ENCODE measurements at regions not wholly inside any gene's neighbourhood (a gene's known extent, or its start where the extent isn't known, plus 50 kb on each side); places are given as distances from the start of the nearest gene placed in this dataset.

DNA sequence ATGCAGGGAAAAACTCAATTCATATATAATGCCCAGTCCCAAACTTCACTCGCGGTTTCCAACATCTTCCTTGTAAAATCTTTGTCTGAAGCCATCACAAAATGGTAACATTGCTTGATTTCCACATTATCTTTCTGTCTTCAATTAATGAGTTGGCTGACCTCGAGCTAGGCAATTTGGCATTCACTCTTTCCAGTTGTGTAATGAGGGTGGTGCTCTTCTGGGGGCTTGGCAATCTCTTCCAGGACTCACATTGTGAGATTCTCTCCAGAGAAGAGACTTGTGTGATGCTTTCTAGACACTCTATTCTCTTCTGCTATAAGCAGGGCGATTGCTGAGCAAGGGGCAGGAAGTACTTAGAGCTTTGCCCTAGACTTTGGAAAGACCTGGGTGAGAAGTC is 179.5 kb downstream of the JCAD start:
- H3K36me3 Mint-ChIP-seq (ENCODE audit: low read depth), result no peaks in the 10 kb centered on the region
- no peak overlapping the region for H3K4me3 Mint-ChIP-seq
- H3K27me3 Mint-ChIP-seq (ENCODE audit: low read depth), result peaks cover 4% of the 10 kb centered on the region
- no peaks in the 10 kb centered on the region for H3K9me3 Mint-ChIP-seq
- H3K27ac Mint-ChIP-seq, result peak overlapping the region; percentile 92 to 99 (median 96)
- H3K4me1 Mint-ChIP-seq, result peaks cover 70% of the 10 kb centered on the region
- TF ChIP-seq, protein P1, sequence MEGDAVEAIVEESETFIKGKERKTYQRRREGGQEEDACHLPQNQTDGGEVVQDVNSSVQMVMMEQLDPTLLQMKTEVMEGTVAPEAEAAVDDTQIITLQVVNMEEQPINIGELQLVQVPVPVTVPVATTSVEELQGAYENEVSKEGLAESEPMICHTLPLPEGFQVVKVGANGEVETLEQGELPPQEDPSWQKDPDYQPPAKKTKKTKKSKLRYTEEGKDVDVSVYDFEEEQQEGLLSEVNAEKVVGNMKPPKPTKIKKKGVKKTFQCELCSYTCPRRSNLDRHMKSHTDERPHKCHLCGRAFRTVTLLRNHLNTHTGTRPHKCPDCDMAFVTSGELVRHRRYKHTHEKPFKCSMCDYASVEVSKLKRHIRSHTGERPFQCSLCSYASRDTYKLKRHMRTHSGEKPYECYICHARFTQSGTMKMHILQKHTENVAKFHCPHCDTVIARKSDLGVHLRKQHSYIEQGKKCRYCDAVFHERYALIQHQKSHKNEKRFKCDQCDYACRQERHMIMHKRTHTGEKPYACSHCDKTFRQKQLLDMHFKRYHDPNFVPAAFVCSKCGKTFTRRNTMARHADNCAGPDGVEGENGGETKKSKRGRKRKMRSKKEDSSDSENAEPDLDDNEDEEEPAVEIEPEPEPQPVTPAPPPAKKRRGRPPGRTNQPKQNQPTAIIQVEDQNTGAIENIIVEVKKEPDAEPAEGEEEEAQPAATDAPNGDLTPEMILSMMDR (IDR thresholded peaks at IDR 0.05; ENCODE audit: unreplicated experiment in 3 of 3), result no peak

GRCh38 chr10:29878492-29878891 is 180.9 kb downstream of the JCAD start:
- peaks cover 76% of the 10 kb centered on the region for H3K4me1 Mint-ChIP-seq
- H3K36me3 Mint-ChIP-seq (ENCODE audit: low read depth), result no peaks in the 10 kb centered on the region
- no peaks in the 10 kb centered on the region for H3K27me3 Mint-ChIP-seq (ENCODE audit: low read depth)
- no peak overlapping the region for H3K4me3 Mint-ChIP-seq
- TF ChIP-seq, protein P1 (IDR thresholded peaks at IDR 0.05; ENCODE audit: unreplicated experiment in 3 of 3), result no peak
- peak overlapping the region; percentile 8 to 96 (median 90) for H3K27ac Mint-ChIP-seq
- no peaks in the 10 kb centered on the region for H3K9me3 Mint-ChIP-seq

DNA sequence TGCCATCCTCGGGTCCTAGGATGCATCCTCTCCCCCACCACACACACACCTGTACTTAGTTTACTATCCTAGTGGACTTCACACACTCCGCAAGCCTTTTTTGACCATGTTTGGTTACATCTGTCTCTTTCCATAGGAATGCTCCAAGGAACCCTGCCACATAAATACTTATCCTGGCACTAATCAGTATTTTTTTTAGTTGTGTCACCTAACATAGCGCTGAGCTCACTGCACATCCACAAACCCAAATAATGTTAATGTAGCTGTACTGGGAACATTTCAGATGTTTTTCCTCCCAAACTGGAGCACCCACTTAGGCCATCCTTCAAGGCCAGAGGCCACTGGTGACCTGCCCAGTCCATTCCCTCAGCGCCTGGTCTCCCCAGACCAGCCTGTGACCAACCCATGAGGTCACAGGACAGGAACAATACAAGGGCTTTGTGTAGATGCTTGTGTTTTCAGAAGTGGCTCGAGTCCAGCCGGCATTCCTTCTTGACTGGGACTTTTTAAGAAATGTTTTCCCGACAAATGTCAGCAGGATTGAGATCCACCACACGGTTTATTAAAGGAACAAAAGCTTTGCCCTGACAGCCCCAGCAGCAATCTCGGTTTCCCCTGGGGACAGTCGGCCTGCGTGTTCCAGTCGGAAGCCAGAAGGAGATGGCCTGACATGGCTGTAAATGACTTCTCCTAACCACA is 181.4 kb downstream of the JCAD start:
- H3K27ac Mint-ChIP-seq, result peak overlapping the region; percentile 8 to 96 (median 90)
- TF ChIP-seq, protein P1 (IDR thresholded peaks at IDR 0.05; ENCODE audit: unreplicated experiment in 3 of 3), result no peak
- H3K27me3 Mint-ChIP-seq (ENCODE audit: low read depth), result no peaks in the 10 kb centered on the region
- H3K36me3 Mint-ChIP-seq (ENCODE audit: low read depth), result no peaks in the 10 kb centered on the region
- H3K4me1 Mint-ChIP-seq, result peaks cover 76% of the 10 kb centered on the region
- no peak overlapping the region for H3K4me3 Mint-ChIP-seq
- no peaks in the 10 kb centered on the region for H3K9me3 Mint-ChIP-seq

DNA sequence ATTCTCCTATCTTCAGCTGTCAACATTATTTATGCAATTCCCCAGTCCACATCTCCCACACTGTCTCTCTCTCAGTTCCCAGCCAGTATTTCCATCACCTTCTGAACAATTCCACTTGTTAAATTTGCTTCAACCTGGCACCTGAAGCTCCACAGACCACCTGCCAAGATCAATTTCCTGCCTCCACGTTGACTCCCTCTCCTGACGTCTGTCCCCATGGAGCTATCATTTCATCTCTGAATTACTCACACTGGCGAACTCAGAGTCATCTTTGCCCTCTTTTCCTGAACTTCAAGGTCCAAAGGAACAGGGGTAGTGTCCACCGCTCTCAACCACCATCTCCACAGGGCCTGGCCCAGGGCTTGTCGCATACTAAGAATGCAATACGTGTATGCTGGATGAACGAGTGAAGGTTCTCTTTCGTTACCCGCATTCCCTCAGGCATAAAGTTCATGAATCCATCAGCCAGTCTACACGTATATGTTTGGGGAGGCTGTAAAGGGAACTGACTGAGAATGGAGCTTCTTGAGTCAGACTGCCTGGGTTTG is 183.3 kb downstream of the JCAD start:
- Mint-ChIP-seq H3K9me3 (no peaks in the 10 kb centered on the region), H3K27ac (peak overlapping the region; percentile 90 to 96 (median 95)), H3K4me3 (peak overlapping the region in 2 of 3 experiments; percentile 0 to 5), H3K27me3 (ENCODE audit: low read depth) (no peaks in the 10 kb centered on the region), H3K36me3 (ENCODE audit: low read depth) (no peaks in the 10 kb centered on the region), H3K4me1 (peaks cover 61% of the 10 kb centered on the region)
- TF ChIP-seq, protein P1 (IDR thresholded peaks at IDR 0.05; ENCODE audit: unreplicated experiment in 3 of 3), result no peak

DNA sequence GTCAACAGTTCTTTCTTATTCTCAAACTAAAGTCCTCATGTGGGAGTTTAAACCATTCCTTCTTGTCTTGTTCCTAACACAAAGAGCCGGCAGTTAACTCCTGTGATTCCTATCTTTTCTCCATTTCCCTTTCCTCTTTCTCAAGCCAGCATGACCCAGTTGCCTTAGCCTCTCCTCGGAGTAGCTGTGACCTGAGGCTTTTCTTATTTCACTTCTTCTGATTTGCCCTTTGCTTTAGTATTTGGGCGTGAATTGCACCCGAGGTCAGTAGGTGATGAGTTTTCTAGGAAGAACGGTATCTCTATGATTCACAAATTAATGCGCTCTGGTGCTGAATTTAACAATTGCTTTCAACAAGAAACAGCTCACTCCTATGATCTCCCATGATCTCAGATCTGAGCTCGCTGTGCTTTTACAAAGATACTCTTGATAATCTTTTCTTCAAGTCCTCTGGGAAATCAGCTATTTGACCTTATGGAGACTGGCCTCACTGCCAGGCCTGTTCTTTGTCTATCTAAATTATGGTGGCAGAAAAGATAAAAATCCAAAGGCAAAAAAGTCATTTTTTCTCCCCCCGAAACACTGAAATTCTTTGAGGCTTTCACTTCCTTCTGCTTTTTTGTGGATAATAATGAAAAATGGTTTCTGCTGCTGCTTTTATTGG is 184.6 kb downstream of the JCAD start:
- Mint-ChIP-seq H3K36me3 (ENCODE audit: low read depth) (no peaks in the 10 kb centered on the region), H3K4me1 (peaks cover 48% of the 10 kb centered on the region), H3K4me3 (no peak overlapping the region), H3K27ac (peak overlapping the region; percentile 90 to 96 (median 95)), H3K9me3 (peaks cover 5% of the 10 kb centered on the region), H3K27me3 (ENCODE audit: low read depth) (no peaks in the 10 kb centered on the region)
- TF ChIP-seq, protein P1 (IDR thresholded peaks at IDR 0.05; ENCODE audit: unreplicated experiment in 3 of 3), result no peak

Data from nephron (organoid).